Prostate gland (tissue), 2 donors: ENCODE measurements at regions not wholly inside any gene's neighbourhood (a gene's known extent, or its start where the extent isn't known, plus 50 kb on each side); places are given as distances from the start of the nearest gene placed in this dataset.
"Not testable (repeated sequence)": the region's sequence is repeated elsewhere in the genome, so short reads cannot be mapped to it uniquely, and the experiment has no call there.

ENCODE experiments used
- DNase-seq: peaks from one replicate; pipeline ENCODE4 v3.0.0-alpha.2; 2019; ENCODE audit warnings: low spot score
- H3K27ac ChIP-seq, 2 donors: fragments of 200-600 bp; sonication (generic); 2 replicates each; pipeline ENCODE4 v1.5.1; 2017 to 2019
- H3K27me3 ChIP-seq: fragments of 200-600 bp; sonication (generic); replicated peaks from 2 replicates; pipeline ENCODE4 v1.5.1; 2019; ENCODE audit not compliant: insufficient read depth
- H3K36me3 ChIP-seq, 2 donors: fragments of 200-600 bp; sonication (generic); 1 replicate in 1 of 2; 2 replicates in 1 of 2; pipeline versions ENCODE4 v1.5.1 to v1.8.1; 2017 to 2019
- H3K4me1 ChIP-seq: fragments of 200-600 bp; sonication (generic); replicated peaks from 2 replicates; pipeline ENCODE4 v1.5.1; 2019
- H3K4me3 ChIP-seq, 2 donors: fragments of 200-600 bp; sonication (generic); 2 replicates each; pipeline ENCODE4 v1.5.1; 2017 to 2019
- H3K9me3 ChIP-seq: fragments of 200-600 bp; sonication (generic); 2 replicates; pipeline ENCODE4 v1.5.1; 2017
- WGBS: methylation state at CpG from one replicate; pipeline ENCODE4 v1.1.5; 2018; 5-methylcytosine and 5-hydroxymethylcytosine counted together
- intact Hi-C: fragments of 100-400 bp; cut with DNase I; formaldehyde crosslinking; loops from one replicate; pipeline ENCODE4 v1.14.2; 2022

DNA sequence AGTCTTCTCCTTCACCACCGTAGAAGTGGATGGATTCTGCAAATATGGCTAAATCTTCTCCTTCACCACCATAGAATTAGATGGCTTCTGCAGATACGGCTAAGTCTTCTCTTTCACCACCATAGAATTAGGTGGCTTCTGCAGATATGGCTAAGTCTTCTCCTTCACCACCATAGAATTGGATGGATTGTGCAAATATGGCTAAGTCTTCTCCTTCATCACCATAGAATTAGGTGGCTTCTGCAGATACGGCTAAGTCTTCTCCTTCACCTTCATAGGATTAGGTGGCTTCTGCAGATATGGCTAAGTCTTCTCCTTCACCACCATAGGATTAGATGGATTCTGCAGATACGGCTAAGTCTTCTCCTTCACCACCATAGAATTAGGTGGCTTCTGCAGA lies 866.2 kb upstream of the TPTE start:
- H3K4me1 ChIP-seq, H3K27me3 ChIP-seq, DNase-seq, H3K4me3 ChIP-seq, H3K36me3 ChIP-seq, H3K9me3 ChIP-seq, intact Hi-C loops, H3K27ac ChIP-seq: not testable (repeated sequence)
- WGBS: 87% methylated on average over 4 of the region's 4 CpGs

DNA sequence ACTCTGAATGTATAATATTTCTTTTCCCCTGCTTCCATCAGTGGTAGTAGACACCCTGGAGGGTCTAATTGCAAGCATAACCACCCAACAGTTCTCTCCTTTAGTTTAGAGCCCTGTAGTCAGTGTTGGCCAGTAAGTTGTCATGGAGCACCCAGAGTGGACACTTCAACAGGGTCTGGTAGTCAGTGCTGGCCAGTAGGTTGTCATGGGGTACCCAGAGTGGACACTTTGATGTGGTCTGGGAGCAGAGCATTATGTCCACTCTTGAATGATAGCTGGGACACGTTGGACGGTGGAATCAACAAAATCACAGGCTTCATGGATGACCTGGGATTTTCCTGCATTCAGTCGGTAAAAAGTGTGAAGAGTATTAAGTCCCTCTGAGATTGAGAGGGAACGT lies 864.9 kb upstream of the TPTE start:
- H3K4me1 ChIP-seq, intact Hi-C loops, H3K4me3 ChIP-seq, H3K36me3 ChIP-seq, H3K9me3 ChIP-seq, H3K27ac ChIP-seq, DNase-seq, H3K27me3 ChIP-seq: not testable (repeated sequence)
- 72% methylated on average over 4 of the region's 4 CpGs for WGBS

DNA sequence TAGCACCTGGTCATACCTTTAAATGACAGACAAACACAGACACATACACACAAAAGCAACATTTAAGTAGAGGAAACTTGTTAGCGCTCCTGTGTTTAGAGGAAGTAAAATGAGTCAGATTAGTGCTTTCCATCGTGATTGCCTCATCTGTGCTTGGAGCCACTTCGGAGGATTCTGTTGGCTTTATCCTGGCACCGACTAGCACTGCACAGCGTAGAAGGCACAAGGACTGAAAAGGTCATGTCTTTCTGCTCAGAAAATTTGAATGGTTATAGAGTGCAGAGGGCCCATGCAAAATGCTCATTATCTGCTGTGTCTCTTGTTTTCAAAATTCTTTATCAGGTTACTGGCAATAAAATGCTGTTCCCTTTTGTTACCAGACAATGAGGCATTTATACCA lies 863.6 kb upstream of the TPTE start:
- H3K4me3 ChIP-seq, intact Hi-C loops, H3K36me3 ChIP-seq, H3K27me3 ChIP-seq, H3K9me3 ChIP-seq, H3K4me1 ChIP-seq, DNase-seq, H3K27ac ChIP-seq: not testable (repeated sequence)
- 66% methylated on average over 5 of the region's 5 CpGs for WGBS

DNA sequence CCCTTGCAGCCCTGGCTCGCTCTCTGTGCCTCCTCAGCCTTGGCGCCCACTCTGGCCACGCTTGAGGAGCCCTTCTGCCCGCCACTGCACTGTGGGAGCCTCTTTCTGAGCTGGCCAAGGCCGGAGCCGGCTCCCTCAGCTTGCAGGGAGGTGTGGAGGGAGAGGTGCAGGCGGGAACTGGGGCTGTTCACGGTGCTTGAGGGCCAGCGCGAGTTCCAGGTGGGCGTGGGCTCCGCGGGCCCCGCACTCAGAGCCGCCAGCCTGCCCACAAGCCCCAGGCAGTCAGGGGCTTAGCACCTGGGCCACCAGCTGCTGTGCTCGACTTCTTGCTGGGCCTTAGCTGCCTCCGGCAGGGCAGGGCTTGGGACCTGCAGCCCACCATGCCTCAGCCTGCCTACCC lies 861.5 kb upstream of the TPTE start:
- H3K9me3 ChIP-seq, H3K27me3 ChIP-seq, H3K36me3 ChIP-seq, H3K4me3 ChIP-seq, H3K4me1 ChIP-seq, H3K27ac ChIP-seq, DNase-seq, intact Hi-C loops: not testable (repeated sequence)
- WGBS: no CpG with 5 or more reads among the region's 17 CpGs

DNA sequence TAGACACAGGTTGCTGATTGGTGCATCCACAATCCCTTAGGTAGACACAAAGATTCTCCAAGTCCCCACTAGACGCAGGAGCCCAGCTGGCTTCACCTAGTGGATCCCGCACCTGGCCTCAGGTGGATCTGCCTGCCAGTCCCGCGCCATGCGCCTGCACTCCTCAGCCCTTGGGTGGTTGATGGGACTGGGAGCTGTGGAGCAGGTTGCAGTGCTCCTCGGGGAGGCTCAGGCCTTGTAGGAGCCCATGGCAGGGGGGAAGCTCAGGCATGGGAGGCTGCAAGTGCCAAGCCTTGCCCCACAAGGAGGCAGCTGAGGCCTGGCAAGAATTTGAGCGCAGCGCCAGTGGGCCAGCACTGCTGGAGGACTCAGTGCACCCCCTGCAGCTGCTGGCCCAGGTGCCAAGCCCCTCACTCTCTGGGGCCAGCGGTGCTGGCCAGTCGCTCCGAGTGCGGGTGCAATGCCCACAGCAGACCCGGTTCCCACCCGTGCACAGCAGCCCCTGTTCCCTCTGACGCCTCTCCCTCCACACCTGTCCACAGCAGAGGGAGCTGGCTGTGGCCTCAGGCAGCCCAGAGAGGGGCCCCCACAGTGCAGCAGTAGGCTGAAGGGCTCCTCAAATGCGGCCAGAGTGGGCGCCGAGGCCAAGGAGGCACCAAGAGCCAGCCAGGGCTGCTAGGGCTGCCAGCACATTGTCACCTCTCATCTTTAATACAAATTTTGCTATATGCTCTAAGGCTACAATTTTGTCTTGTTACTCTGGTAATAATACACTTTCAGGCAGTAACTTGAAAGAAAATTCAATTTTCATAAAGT lies 857.3 kb upstream of the TPTE start:
- H3K4me1 ChIP-seq, H3K4me3 ChIP-seq, H3K9me3 ChIP-seq, intact Hi-C loops, H3K36me3 ChIP-seq, DNase-seq, H3K27me3 ChIP-seq, H3K27ac ChIP-seq: not testable (repeated sequence)
- WGBS: no CpG with 5 or more reads among the region's 18 CpGs

DNA sequence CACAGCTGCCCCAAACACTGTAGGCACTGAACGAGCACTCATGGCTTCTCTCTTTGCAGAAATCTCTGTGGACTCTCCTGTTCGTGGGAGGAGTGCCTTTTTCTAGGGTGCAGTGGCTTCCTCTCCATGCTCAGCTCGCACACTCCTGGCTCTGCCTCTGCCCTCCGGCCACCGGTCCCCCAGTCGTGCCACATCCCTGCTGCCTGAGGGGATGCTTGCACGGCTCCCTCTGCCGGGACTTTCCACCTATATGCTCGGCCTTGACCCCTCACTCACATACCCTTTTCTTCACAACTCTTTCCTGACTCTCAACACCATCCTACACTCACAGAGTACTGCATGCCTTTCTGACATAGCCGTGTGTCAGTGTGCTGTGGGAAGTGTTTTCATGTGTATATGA lies 845.6 kb upstream of the TPTE start:
- H3K36me3 ChIP-seq, intact Hi-C loops, H3K9me3 ChIP-seq, DNase-seq, H3K4me3 ChIP-seq, H3K4me1 ChIP-seq, H3K27me3 ChIP-seq, H3K27ac ChIP-seq: not testable (repeated sequence)
- WGBS: 94% methylated on average over 8 of the region's 10 CpGs

DNA sequence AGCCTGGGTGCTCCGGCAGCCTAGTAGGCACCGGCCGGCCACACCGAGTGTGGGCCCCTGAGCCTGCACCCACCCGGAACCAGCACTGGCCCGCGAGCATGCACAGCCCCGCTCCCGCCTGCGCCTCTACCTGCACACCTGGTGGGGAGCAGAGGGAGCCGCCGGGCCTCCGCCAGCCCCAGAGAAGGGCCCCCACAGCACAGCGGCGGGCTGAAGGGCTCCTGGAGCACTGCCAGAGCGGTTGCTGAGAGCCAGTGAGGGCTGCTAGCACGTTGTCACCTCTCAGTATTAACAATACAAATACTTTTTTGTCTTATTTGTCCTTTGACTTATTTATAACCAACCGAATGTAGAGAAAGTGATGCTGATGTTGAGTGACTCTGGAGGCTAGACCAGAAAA lies 842.4 kb upstream of the TPTE start:
- H3K27ac ChIP-seq, H3K36me3 ChIP-seq, DNase-seq, H3K9me3 ChIP-seq, H3K27me3 ChIP-seq, H3K4me3 ChIP-seq, H3K4me1 ChIP-seq, intact Hi-C loops: not testable (repeated sequence)
- no CpG with 5 or more reads among the region's 18 CpGs for WGBS

DNA sequence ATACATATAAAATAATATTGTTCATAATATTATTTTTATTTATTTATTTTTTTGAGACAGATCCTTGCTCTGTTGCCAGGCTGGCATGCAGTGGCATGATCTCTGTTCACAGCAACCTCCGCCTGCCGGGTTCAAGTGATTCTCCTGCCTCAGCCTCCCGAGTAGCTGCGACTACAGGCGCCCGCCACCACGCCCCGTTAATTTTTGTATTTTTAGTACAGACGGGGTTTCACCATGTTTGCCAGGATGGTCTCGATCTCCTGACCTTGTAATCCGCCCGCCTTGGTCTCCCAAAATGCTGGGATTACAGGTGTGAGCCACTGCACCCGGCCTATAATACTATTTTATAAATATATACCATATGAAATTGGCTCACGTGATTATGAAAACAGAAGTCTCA lies 832.4 kb upstream of the TPTE start:
- intact Hi-C loops, H3K27ac ChIP-seq, H3K4me3 ChIP-seq, H3K9me3 ChIP-seq, H3K36me3 ChIP-seq, H3K4me1 ChIP-seq, H3K27me3 ChIP-seq, DNase-seq: not testable (repeated sequence)
- 71% methylated on average over 11 of the region's 14 CpGs for WGBS

DNA sequence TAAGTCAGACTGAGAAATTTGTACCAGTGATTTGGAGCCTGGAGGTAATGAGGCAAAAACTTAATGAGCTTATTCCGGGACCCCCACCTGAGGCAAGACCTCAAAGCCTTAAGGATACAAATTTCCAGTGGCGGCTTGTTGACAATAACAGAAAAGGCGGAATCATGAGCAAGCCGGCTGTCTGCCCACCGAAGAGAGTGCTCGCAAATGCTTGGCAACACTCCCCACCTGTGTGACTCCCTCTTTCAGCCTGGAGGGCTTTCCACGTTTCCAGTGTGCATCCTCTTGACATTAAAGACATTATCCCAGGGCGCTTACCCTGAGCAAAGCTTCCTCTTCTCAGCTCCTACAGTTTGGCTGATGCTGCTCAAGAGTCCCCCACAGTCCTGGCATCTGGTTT lies 830.4 kb upstream of the TPTE start:
- WGBS: 79% methylated on average over 4 of the region's 8 CpGs
- intact Hi-C loops, H3K27me3 ChIP-seq, H3K4me1 ChIP-seq, H3K27ac ChIP-seq, H3K9me3 ChIP-seq, H3K4me3 ChIP-seq, H3K36me3 ChIP-seq, DNase-seq: not testable (repeated sequence)

DNA sequence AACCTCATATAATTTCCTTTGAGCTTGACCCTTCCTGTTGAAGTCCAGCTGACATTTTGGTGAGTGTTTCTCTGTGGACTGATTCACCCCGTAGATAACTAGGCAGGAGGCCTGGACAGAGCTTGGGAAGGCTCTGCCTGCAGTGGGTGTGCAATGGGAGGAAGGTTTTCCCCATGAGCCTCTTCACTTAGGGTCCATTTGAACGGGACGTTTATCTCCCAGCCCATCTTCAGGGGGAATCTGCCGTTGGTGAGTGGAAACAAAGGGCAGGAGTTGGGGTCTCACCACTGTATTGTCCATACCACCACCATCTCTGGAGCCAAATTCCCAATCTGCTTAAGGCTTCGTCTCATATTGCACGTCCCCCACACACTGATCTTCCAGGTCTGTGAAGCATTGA lies 825.6 kb upstream of the TPTE start:
- H3K27ac ChIP-seq, H3K4me3 ChIP-seq, DNase-seq, H3K9me3 ChIP-seq, H3K4me1 ChIP-seq, H3K27me3 ChIP-seq, H3K36me3 ChIP-seq, intact Hi-C loops: not testable (repeated sequence)
- 72% methylated on average over 6 of the region's 6 CpGs for WGBS

DNA sequence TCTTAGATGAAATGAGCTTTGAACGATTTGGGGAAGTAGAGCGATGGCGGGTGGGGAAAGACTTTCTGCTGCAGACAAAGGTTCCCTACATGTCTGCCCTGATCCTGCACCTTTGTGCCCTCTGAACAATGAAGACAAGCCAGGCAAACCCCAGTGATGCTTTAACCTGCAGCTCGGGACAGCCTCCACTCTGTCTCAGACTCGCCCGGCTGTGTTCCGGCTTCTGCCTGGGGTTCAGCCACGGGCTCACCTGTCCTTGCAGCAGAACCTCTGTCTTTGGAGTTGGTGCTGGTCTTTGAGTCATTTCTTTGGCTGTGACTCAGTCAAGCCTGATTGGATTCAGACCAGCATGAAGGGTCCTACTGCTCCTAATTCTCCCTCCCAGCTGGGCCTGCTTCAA lies 823.6 kb upstream of the TPTE start:
- intact Hi-C loops, DNase-seq, H3K9me3 ChIP-seq, H3K27ac ChIP-seq, H3K36me3 ChIP-seq, H3K4me1 ChIP-seq, H3K4me3 ChIP-seq, H3K27me3 ChIP-seq: not testable (repeated sequence)
- WGBS: no CpG with 5 or more reads among the region's 8 CpGs

DNA sequence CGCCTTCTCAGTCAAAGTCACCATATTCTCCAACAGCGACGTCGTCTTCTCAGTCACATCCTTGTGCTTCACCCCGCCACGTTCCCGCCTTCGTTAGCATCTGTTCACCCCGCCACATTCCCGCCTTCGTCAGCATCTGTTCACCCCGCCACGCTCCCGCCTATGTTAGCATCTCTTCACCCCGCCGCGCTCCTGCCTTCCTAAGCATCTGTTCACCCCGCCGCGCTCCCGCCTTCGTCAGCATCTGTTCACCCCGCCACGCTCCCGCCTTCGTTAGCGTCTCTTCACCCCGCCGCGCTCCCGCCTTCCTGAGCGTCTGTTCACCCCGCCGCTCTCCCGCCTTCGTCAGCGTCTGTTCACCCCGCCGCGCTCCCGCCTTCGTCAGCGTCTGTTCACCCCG lies 816.4 kb upstream of the TPTE start:
- intact Hi-C loops, H3K4me3 ChIP-seq, DNase-seq, H3K9me3 ChIP-seq, H3K4me1 ChIP-seq, H3K27me3 ChIP-seq, H3K36me3 ChIP-seq, H3K27ac ChIP-seq: not testable (repeated sequence)
- 72% methylated on average over 37 of the region's 44 CpGs for WGBS

DNA sequence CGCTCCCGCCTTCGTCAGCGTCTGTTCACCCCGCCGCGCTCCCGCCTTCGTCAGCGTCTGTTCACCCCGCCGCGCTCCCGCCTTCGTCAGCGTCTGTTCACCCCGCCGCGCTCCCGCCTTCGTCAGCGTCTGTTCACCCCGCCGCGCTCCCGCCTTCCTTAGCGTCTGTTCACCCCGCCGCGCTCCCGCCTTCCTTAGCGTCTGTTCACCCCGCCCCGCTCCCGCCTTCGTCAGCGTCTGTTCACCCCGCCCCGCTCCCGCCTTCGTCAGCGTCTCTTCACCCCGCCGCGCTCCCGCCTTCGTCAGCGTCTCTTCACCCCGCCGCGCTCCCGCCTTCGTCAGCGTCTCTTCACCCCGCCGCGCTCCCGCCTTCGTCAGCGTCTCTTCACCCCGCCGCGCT lies 815.9 kb upstream of the TPTE start:
- H3K4me1 ChIP-seq, H3K27me3 ChIP-seq, H3K27ac ChIP-seq, H3K9me3 ChIP-seq, DNase-seq, H3K4me3 ChIP-seq, H3K36me3 ChIP-seq, intact Hi-C loops: not testable (repeated sequence)
- WGBS: 73% methylated on average over 40 of the region's 63 CpGs
